ENCODE measurements at regions not wholly inside any gene's neighbourhood (a gene's known extent, or its start where the extent isn't known, plus 50 kb on each side); places are given as distances from the start of the nearest gene placed in this dataset.

DNA sequence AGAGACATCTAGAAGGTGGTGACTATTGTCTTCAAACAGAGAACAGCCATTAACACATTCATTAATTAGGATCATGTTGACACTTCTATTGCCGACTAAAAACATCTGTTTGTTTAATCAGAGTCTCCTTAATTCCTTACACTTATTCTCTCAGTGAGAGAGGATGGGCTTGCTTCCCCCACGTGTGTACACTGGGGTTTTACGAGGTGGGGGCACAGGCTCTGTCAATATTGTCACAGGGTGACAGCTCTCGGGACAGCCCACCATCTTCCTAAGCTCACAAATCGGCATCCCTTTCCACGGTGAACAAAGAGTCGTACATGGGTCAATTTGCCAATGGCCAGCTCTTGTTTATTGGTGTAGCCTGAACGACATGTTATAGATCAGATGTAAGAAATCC is 413.2 kb downstream of the MIAT start:
- TF ChIP-seq, protein P1, sequence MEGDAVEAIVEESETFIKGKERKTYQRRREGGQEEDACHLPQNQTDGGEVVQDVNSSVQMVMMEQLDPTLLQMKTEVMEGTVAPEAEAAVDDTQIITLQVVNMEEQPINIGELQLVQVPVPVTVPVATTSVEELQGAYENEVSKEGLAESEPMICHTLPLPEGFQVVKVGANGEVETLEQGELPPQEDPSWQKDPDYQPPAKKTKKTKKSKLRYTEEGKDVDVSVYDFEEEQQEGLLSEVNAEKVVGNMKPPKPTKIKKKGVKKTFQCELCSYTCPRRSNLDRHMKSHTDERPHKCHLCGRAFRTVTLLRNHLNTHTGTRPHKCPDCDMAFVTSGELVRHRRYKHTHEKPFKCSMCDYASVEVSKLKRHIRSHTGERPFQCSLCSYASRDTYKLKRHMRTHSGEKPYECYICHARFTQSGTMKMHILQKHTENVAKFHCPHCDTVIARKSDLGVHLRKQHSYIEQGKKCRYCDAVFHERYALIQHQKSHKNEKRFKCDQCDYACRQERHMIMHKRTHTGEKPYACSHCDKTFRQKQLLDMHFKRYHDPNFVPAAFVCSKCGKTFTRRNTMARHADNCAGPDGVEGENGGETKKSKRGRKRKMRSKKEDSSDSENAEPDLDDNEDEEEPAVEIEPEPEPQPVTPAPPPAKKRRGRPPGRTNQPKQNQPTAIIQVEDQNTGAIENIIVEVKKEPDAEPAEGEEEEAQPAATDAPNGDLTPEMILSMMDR (IDR thresholded peaks at IDR 0.05), result no peak
- no peak for TF ChIP-seq EZH2 (IDR thresholded peaks at IDR 0.05; ENCODE audit: borderline replicate concordance, insufficient read depth, low read depth, low read length, poor library complexity, severe bottlenecking)
